ENCODE measurements at regions not wholly inside any gene's neighbourhood (a gene's known extent, or its start where the extent isn't known, plus 50 kb on each side); places are given as distances from the start of the nearest gene placed in this dataset.

DNA sequence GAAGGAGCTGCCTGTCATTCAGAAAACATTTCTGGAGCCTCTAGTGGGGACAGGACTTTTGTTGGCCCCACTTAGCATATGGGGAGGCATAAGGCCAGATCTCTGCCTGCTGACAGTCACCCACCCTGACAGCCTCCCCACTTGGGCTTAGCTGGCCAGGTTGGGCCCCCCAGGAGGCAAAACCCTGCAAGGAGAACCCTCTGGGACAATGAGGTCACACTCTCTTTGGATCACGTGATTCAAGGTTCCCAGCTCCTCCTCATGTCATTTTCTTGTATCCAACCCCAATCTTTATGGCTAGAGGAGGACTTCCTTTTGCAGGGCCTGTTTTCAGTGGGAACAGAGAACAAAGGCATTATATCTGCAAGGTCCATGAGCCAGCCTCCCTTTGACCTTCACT lies 60.0 kb downstream of the NAV1 start:
- no peak overlapping the region for H3K18ac ChIP-seq (ENCODE audit: extremely low read depth, low read length)
- H3K4me3 ChIP-seq (ENCODE audit: extremely low read depth in 1 of 4, insufficient read depth in 2 of 4, low read depth in 3 of 4, low read length in 4 of 4), result no peak overlapping the region
- H3K9me3 ChIP-seq (ENCODE audit: insufficient read depth in 2 of 2, low read depth in 1 of 2, low read length in 1 of 2), result no peaks in the 10 kb centered on the region
- no peak overlapping the region for H3K9ac ChIP-seq (replicated peaks in 1 of 4; ENCODE audit: extremely low read depth in 1 of 4, low read depth in 3 of 4, low read length in 3 of 4)
- no peak overlapping the region for H3K23ac ChIP-seq (ENCODE audit: insufficient read length)
- TF ChIP-seq ZNF274 (IDR thresholded peaks at IDR 0.05; ENCODE audit: borderline replicate concordance, extremely low read depth, low read length) (no peak), TEAD4 (IDR thresholded peaks at IDR 0.05; ENCODE audit: low read depth, low read length) (no peak), YY1 (IDR thresholded peaks at IDR 0.05; ENCODE audit: low read depth, low read length) (no peak), KDM4A (IDR thresholded peaks at IDR 0.05; ENCODE audit: low read depth, low read length, severe bottlenecking) (no peak), SIN3A (conservative IDR thresholded peaks at IDR 0.05 in 1 of 2, IDR thresholded peaks at IDR 0.05 in 1 of 2; ENCODE audit: low read depth in 1 of 2, low read length in 2 of 2) (no peak)
- no peak overlapping the region for H2BK20ac ChIP-seq (ENCODE audit: low read length)
- H3K23me2 ChIP-seq (ENCODE audit: low read depth, low read length), result no peaks in the 10 kb centered on the region
- H4K8ac ChIP-seq (ENCODE audit: extremely low read depth, insufficient read depth, low read length), result no peak overlapping the region
- H2AK5ac ChIP-seq (ENCODE audit: low read depth, low read length), result no peak overlapping the region
- FAIRE-seq (no peak), DNase-seq (ENCODE audit: low read depth in 1 of 2, low spot score in 2 of 2) (no peak)
- peaks cover 0 to 3% (median 3%) of the 10 kb centered on the region in 4 experiments; a peak in 4 of 7 replicates for H3K4me1 ChIP-seq (replicated peaks in 1 of 4; ENCODE audit: control insufficient read depth in 3 of 4, insufficient read depth in 4 of 4, low read length in 3 of 4)
- 80% methylated on average over 1 of the region's 1 CpG; no CpG with 5 or more reads in 1 of the 2 experiments for WGBS, 2 experiments (ENCODE audit: extremely low coverage in 1 of 2, insufficient coverage in 1 of 2, insufficient read length in 1 of 2, insufficient replicate concordance in 2 of 2, low coverage in 1 of 2, low lambda C conversion rate in 2 of 2, missing lambda C conversion rate in 1 of 2)
- H3K4ac ChIP-seq (replicated peaks; ENCODE audit: insufficient read length, low read depth, low read length), result no peak overlapping the region
- CTCF ChIA-PET (ENCODE audit: partially characterized antibody), result interaction anchor here (0.7 to 3.6 kb wide), 12 partner anchors 9 to 194 kb away, joined by 3 to 20 read pairs (median 4); no protein-coding TSS in a partner anchor
- no peaks in the 10 kb centered on the region for H3K79me2 ChIP-seq (ENCODE audit: control insufficient read depth in 1 of 2, insufficient read depth in 2 of 2, low read length in 2 of 2)
- H2AFZ ChIP-seq (ENCODE audit: low read length), result no peak overlapping the region
- H3K4me2 ChIP-seq (ENCODE audit: insufficient read depth in 1 of 2, low read depth in 2 of 2, low read length in 2 of 2), result no peak overlapping the region
- no peak overlapping the region for H3K27ac ChIP-seq (ENCODE audit: low read depth, low read length)
- H3K14ac ChIP-seq (ENCODE audit: insufficient read length), result no peak overlapping the region
- no peaks in the 10 kb centered on the region for H3K79me1 ChIP-seq (ENCODE audit: low read depth, low read length)
- no peak overlapping the region for H2BK120ac ChIP-seq (replicated peaks; ENCODE audit: low read depth, low read length)
- no peaks in the 10 kb centered on the region for H3K36me3 ChIP-seq (ENCODE audit: control insufficient read depth in 2 of 4, insufficient read depth in 4 of 4, low read length in 3 of 4)
- no peaks in the 10 kb centered on the region for H3K27me3 ChIP-seq (replicated peaks in 1 of 4; ENCODE audit: control insufficient read depth in 3 of 4, extremely low read depth in 1 of 4, insufficient read depth in 3 of 4, low read length in 3 of 4)
- H4K20me1 ChIP-seq (replicated peaks in 1 of 2; ENCODE audit: control insufficient read depth in 1 of 2, insufficient read depth in 2 of 2, low read length in 2 of 2), result no peaks in the 10 kb centered on the region
- H2BK12ac ChIP-seq (ENCODE audit: low read depth, low read length), result no peak overlapping the region
- H2BK5ac ChIP-seq (ENCODE audit: low read depth, low read length), result no peak overlapping the region
- H2BK15ac ChIP-seq (ENCODE audit: low read length), result no peak overlapping the region
- no peak overlapping the region for H4K5ac ChIP-seq (ENCODE audit: insufficient read length, low read depth, low read length)
- POLR2A ChIA-PET (ENCODE audit: partially characterized antibody), result interaction anchor here (0.9 to 1.7 kb wide), 2 partner anchors 10 to 13 kb away, joined by 3 to 4 read pairs; no protein-coding TSS in a partner anchor
- no peak overlapping the region for H3K56ac ChIP-seq (replicated peaks; ENCODE audit: insufficient read length, low read depth, low read length)
- H4K91ac ChIP-seq (replicated peaks; ENCODE audit: insufficient read length, low read length), result no peak overlapping the region

Measured in H1 (cell line).